DND-41 (cell line): ENCODE measurements at regions not wholly inside any gene's neighbourhood (a gene's known extent, or its start where the extent isn't known, plus 50 kb on each side); places are given as distances from the start of the nearest gene placed in this dataset.

Experiments used
- EZH2 ChIP-seq: IDR thresholded peaks from 3 replicates; pipeline ENCODE4 v1.6.1; 2012; ENCODE audit warnings: borderline replicate concordance, low read depth, mild to moderate bottlenecking, moderate library complexity, low read length, inconsistent platforms; ENCODE audit not compliant: severe bottlenecking
- TF ChIP-seq, protein P1 (sequence below): IDR thresholded peaks from 2 replicates; pipeline ENCODE4 v1.5.1; 2012; ENCODE audit warnings: borderline replicate concordance, low read length, moderate library complexity, mild to moderate bottlenecking; ENCODE audit not compliant: poor library complexity, severe bottlenecking; ENCODE audit errors: extremely low read depth

DNA sequence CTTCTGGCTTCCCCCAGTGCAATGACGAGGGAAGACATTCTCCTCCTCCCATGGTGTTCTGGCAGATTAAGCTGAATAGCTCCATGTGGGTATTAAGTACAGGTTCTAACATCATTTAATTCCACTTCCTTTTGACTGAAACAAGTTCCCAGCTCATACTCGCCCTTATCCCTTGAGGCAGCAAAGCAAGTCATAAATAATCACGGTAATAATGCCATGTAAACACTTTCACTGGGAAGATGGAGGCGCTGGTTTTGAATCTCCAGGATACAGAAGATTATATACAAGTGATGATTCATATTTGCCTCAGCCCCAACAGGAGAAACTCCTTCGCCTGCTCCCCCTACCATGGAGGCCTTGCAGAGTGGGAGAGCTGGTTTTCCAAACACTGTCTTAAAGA, 141.3 kb downstream of the PXDC1 start:
- TF ChIP-seq, protein P1, sequence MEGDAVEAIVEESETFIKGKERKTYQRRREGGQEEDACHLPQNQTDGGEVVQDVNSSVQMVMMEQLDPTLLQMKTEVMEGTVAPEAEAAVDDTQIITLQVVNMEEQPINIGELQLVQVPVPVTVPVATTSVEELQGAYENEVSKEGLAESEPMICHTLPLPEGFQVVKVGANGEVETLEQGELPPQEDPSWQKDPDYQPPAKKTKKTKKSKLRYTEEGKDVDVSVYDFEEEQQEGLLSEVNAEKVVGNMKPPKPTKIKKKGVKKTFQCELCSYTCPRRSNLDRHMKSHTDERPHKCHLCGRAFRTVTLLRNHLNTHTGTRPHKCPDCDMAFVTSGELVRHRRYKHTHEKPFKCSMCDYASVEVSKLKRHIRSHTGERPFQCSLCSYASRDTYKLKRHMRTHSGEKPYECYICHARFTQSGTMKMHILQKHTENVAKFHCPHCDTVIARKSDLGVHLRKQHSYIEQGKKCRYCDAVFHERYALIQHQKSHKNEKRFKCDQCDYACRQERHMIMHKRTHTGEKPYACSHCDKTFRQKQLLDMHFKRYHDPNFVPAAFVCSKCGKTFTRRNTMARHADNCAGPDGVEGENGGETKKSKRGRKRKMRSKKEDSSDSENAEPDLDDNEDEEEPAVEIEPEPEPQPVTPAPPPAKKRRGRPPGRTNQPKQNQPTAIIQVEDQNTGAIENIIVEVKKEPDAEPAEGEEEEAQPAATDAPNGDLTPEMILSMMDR: no peak
- TF ChIP-seq EZH2: no peak
